AG10803 (cell line): ENCODE measurements at regions not wholly inside any gene's neighbourhood (a gene's known extent, or its start where the extent isn't known, plus 50 kb on each side); places are given as distances from the start of the nearest gene placed in this dataset.

ENCODE experiments used
- DNase-seq: peaks from one replicate; pipeline ENCODE4 v3.0.0; 2010; ENCODE audit warnings: low read depth
- H3K4me3 ChIP-seq: 2 replicates; pipeline ENCODE4 v1.5.1; 2011; ENCODE audit warnings: mild to moderate bottlenecking, low read length, control low read depth
- TF ChIP-seq, protein P1 (sequence below): conservative IDR thresholded peaks from 2 replicates; pipeline ENCODE4 v1.5.1; 2011; ENCODE audit warnings: mild to moderate bottlenecking, low read length, control low read depth, inconsistent platforms

DNA sequence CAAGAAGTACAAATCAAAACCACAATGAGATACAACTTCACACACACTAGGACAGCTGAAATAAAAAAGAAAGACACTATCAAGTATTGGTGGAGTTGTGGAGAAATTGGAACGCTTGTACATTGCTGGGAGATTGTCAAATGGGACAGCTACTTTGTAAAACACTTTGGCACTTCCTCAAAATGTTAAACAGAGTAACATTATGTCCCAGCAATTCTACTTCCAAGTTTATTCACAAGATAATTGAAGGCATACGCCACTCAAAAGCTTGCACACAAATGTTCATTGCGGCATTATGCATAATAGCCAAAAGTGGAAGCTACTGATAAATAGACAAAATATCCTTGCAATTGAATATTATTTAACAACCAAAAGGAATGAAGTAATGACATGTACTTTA is 199.9 kb upstream of the KCNK2 start:
- no peak overlapping the region for H3K4me3 ChIP-seq
- DNase-seq: peak; percentile 12
- TF ChIP-seq, protein P1, sequence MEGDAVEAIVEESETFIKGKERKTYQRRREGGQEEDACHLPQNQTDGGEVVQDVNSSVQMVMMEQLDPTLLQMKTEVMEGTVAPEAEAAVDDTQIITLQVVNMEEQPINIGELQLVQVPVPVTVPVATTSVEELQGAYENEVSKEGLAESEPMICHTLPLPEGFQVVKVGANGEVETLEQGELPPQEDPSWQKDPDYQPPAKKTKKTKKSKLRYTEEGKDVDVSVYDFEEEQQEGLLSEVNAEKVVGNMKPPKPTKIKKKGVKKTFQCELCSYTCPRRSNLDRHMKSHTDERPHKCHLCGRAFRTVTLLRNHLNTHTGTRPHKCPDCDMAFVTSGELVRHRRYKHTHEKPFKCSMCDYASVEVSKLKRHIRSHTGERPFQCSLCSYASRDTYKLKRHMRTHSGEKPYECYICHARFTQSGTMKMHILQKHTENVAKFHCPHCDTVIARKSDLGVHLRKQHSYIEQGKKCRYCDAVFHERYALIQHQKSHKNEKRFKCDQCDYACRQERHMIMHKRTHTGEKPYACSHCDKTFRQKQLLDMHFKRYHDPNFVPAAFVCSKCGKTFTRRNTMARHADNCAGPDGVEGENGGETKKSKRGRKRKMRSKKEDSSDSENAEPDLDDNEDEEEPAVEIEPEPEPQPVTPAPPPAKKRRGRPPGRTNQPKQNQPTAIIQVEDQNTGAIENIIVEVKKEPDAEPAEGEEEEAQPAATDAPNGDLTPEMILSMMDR: no peak

DNA sequence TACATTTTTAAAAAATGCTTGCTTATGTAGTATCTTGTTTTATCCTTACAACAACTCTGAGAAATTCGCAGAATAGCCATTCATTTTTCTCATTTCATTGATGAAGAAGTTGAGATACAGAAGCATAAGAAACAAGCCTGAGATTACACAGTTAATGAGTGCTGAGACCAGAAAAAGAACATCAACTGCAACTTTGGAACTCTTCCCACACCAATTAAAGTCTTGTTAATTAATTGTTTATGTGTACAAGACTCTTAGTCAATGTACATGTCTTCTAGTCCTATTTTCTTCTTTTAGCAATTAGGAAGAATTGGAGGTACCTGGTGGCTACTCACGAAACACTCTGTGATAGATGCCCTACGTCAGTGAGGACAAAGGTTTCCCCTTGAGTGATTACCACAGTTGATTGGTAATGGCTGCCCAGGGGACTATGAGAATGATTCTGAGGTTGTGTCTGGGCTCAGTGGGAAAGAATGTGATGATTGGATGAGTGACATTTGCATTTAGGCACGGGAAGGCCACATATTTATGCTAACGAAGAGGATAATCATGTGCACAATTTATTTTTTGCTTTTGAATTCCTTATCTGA is 187.4 kb upstream of the KCNK2 start:
- H3K4me3 ChIP-seq: no peak overlapping the region
- TF ChIP-seq, protein P1: no peak
- no peak for DNase-seq

DNA sequence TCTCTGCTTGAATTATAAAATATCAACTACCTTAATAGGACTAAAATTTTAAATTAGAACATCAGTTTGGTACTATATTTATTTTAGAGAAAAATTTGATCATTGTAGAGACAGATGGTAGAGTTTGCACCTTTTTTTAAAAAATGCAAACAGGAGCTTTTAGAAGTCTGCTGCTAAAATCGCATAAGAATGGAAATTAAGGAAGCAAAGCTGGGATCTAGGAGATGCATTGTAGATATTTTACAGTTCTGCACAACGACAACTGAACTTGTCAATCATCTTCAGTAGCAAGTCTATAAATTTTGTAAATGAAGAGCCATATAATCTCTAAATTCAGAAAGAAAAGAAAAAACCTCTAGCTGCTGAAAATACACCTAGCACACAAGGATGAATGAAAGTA is 185.6 kb upstream of the KCNK2 start:
- DNase-seq: no peak
- no peak overlapping the region for H3K4me3 ChIP-seq
- TF ChIP-seq, protein P1: no peak

DNA sequence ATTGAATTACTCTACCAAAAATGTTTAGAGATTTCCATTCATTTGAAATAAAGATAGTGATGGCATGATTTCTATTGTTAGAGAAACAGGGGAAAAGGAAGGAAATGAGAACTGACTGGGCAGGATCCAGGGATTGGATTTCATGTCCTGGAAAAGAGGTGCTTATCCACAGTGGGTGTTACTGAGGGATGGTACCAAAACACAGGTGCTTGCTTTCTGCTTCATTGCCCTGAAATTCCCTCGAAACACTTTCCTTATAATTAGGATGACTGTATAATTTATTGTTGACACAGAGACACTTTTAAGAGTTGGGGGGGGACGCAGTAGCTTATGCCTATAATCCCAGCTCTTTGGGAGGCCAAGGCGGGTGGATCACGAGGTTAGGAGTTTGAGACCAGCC is 185.0 kb upstream of the KCNK2 start:
- H3K4me3 ChIP-seq: no peak overlapping the region
- TF ChIP-seq, protein P1: no peak
- no peak for DNase-seq

DNA sequence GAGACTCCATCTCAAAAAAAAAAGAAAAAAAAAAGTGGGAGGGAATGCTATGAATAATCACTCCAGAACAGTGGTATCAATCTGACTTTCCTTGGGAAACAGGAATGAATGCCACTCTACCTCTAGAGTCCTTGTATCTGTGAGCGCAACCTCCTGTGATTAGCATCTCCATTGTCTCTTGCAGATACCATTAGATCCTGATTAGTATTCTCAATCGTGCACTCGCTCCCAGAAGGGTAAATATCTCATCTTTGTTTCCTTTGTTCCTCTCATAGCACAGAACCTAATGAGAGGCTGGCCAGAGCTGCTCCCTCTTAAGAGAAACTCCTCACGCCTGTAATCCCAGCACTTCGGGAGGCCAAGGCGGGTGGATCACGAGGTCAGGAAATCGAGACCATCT is 184.4 kb upstream of the KCNK2 start:
- no peak for DNase-seq
- no peak overlapping the region for H3K4me3 ChIP-seq
- TF ChIP-seq, protein P1: no peak

DNA sequence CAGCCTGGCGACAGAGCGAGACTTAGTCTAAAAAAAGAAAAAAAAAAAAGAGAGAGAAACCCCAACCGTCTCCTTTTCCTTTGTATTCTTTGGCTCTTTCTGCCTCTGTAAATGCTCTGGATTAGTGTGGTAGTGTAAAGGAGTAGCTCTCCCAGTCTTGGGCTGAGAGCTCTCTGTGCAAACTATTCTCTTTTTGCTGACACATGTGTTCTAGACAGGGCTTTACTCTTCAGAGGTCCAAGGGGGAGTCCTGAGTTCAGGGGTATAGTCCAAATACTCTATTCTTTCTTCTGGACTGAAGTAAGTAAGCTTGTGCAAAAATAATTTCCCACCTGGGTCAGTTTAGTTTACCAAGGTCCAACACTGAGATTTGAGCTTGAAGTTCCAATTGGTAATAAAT is 183.8 kb upstream of the KCNK2 start:
- H3K4me3 ChIP-seq: no peak overlapping the region
- no peak for DNase-seq
- TF ChIP-seq, protein P1: no peak

DNA sequence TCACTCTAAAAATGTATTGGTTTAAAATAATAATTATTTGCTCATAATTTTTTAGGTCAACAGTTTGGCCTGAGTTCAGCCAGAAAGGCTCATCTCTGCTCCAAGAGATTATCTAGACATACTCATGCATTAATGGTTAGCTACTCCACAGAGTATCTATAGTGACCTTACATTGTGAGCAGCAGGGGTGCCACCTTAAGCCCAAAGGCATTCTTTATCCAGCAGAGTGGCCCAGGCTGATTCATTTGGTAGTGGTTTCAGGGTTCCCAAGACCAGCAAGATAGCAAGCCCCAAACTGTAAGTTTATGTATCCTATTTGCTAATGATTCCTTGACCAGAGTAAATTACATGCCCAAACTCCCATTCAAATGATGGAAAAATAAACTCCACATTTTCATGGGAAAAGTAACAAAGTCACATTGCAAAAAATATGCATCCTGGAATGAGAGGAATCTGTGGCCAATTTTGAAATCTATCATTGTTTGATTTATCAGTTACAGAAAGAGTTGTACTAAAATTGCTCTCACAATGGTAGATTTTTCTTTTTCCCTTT is 182.6 kb upstream of the KCNK2 start:
- peak; percentile 90 for DNase-seq
- no peak overlapping the region for H3K4me3 ChIP-seq
- TF ChIP-seq, protein P1: no peak
